ENCODE measurements at regions not wholly inside any gene's neighbourhood (a gene's known extent, or its start where the extent isn't known, plus 50 kb on each side); places are given as distances from the start of the nearest gene placed in this dataset.

- no peak overlapping the region for H3K4me3 ChIP-seq (replicated peaks; ENCODE audit: low read depth, low read length)
- TF ChIP-seq, protein P1, sequence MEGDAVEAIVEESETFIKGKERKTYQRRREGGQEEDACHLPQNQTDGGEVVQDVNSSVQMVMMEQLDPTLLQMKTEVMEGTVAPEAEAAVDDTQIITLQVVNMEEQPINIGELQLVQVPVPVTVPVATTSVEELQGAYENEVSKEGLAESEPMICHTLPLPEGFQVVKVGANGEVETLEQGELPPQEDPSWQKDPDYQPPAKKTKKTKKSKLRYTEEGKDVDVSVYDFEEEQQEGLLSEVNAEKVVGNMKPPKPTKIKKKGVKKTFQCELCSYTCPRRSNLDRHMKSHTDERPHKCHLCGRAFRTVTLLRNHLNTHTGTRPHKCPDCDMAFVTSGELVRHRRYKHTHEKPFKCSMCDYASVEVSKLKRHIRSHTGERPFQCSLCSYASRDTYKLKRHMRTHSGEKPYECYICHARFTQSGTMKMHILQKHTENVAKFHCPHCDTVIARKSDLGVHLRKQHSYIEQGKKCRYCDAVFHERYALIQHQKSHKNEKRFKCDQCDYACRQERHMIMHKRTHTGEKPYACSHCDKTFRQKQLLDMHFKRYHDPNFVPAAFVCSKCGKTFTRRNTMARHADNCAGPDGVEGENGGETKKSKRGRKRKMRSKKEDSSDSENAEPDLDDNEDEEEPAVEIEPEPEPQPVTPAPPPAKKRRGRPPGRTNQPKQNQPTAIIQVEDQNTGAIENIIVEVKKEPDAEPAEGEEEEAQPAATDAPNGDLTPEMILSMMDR (IDR thresholded peaks at IDR 0.05; ENCODE audit: low read length, missing control alignments) = no peak
- no peak for DNase-seq (ENCODE audit: low read depth)
These were observed 215.3 kb upstream of the TOPAZ1 start for GRCh38 chr3:44026220-44026865.

- no peak overlapping the region for H3K4me3 ChIP-seq (replicated peaks; ENCODE audit: low read depth, low read length)
- TF ChIP-seq, protein P1 (IDR thresholded peaks at IDR 0.05; ENCODE audit: low read length, missing control alignments) = no peak
These were observed 212.6 kb upstream of the TOPAZ1 start for GRCh38 chr3:44029100-44029499.

GRCh38 chr3:44030285-44030684 lies 211.4 kb upstream of the TOPAZ1 start:
- TF ChIP-seq, protein P1 (IDR thresholded peaks at IDR 0.05; ENCODE audit: low read length, missing control alignments) = no peak
- no peak for DNase-seq (ENCODE audit: low read depth)
- H3K4me3 ChIP-seq (replicated peaks; ENCODE audit: low read depth, low read length) = no peak overlapping the region

More at GRCh38 chr3:44029100-44029499, 212.6 kb upstream of the TOPAZ1 start:
- DNase-seq (ENCODE audit: low read depth) = no peak

GRCh38 chr3:44030687-44031305 lies 210.9 kb upstream of the TOPAZ1 start:
- no peak overlapping the region for H3K4me3 ChIP-seq (replicated peaks; ENCODE audit: low read depth, low read length)
- TF ChIP-seq, protein P1 (IDR thresholded peaks at IDR 0.05; ENCODE audit: low read length, missing control alignments) = no peak
- no peak for DNase-seq (ENCODE audit: low read depth)

- no peak overlapping the region for H3K4me3 ChIP-seq (replicated peaks; ENCODE audit: low read depth, low read length)
- TF ChIP-seq, protein P1 (IDR thresholded peaks at IDR 0.05; ENCODE audit: low read length, missing control alignments) = no peak
- DNase-seq (ENCODE audit: low read depth) = no peak
These were observed 210.0 kb upstream of the TOPAZ1 start for GRCh38 chr3:44031387-44032380.

DNA sequence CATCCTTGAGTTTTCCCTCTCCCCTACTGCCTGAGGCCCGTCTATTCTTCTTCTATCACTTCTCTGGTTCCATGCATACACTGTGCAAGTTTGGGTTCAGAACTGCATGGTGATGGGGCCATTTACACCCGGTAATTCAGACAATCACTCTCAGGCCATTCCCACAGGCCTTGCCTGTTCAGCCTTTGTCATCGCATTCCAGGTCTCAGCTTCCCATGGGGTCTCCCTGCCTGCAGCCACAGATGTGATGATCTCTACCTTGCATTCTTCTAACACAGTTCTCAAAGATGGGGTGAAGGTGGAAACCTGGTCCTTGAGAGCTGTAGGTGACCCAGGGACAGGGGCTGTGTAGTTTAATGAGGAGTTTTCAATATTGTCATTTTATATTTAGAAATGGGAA lies 209.2 kb upstream of the TOPAZ1 start:
- DNase-seq (ENCODE audit: low read depth) = no peak
- TF ChIP-seq, protein P1 (IDR thresholded peaks at IDR 0.05; ENCODE audit: low read length, missing control alignments) = no peak

More for the DNA sequence above, 209.2 kb upstream of the TOPAZ1 start:
- no peak overlapping the region for H3K4me3 ChIP-seq (replicated peaks; ENCODE audit: low read depth, low read length)

Data from fibroblast of pulmonary artery (primary cell).